Right lung (tissue), 2 donors: ENCODE measurements at regions not wholly inside any gene's neighbourhood (a gene's known extent, or its start where the extent isn't known, plus 50 kb on each side); places are given as distances from the start of the nearest gene placed in this dataset.

Experiments used
- DNase-seq, 2 donors: peaks; one replicate each; pipeline ENCODE4 v3.0.0-alpha.2; 2013

DNA sequence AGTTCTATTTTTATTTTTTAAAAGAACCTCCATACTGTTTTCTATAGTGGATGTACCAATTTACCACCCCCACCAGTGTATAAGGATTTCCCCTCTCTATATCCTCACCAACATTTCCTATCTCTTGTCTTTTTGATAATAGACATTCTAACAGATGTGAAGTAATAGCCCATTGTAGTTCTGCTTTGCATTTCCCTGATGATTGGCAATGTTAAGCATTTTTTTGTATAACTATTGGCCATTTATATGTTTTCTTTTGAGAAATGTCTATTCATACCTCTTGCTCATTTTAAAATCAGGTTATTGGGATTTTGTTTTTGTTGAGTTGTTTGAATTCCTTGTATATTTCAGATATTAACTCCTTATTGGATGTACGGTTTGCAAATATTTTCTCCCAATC lies 251.1 kb upstream of the HTR2C start:
- no peak for DNase-seq

- DNase-seq: no peak
These were observed 249.4 kb upstream of the HTR2C start for GRCh38 chrX:114334473-114334982.

DNA sequence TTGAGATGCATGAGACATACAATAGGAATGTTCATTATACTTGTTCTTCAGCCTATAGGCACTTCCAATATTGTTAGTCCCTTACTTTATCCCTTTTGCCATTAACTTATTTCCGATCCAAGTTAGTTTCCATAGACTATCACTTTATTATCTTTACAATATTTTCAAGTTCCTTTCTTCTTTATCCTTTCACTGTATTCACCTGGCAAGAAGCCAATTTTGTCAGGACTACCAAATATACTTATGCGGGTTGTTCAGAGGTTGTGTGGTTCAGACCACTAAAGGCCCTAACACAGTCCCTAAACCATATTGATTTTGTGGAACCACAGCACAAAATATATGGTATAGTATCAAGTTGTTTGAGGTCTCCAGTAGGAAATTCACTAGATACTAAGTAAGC lies 245.0 kb upstream of the HTR2C start:
- no peak for DNase-seq

DNA sequence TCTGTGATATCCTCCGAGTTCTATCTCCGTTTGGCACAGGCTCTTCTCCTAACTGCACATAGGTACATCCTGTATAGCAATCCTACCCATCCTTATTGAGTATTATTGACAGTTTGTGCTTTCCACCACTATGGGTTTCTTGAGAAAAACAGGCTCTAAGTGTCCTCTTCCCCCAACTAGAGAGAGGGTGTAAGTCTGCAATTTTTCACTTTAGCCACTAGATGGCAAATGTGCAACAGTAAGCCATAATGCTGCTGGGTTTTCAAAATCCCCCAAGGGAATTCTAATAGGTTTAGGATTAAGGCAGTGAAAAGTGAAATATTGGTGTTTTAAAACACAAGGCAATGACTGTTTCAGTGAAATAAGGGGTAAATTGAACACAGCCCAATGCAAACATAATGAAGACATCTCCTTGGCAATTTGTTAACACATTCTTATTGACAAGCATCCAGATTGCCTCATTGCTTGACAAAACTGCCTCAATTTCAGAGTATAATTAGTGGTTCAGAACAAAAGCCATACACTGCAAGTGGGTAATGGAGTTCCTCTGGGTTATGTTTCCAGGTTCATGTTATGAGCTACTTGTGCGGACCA lies 239.0 kb upstream of the HTR2C start:
- DNase-seq: no peak

DNA sequence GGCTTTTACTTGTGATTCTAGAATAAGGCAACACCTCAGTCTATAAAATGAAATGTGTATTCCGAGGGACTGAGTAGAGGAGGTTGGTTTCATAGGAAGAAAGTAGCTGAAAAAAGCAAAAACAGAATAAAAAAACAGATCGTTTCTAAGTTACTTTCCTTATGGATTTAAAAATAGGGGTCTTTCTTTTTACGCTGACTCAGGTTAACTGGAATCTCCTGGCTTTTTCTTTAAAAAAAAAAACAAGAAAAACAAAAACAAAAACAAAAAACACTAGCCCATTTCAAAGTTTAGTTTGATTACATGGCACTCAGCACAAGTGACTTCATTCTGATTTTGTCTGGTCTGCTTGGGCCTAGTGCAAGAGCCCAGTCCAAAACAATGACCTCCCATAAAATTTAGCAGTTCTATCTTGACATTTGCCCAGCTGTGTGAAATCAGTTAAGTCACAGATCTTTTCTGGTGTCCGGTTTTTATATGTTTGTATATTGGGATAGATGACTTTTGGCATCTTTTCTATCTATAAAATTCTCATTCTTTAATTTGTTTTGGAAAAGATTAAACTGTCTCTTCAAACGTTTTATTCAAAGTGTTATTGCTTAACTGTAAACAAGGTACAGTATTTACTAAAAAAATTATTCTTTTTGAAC lies 222.7 kb upstream of the HTR2C start:
- no peak for DNase-seq

- DNase-seq: no peak
These were observed 220.5 kb upstream of the HTR2C start for GRCh38 chrX:114363346-114363745.

GRCh38 chrX:114365065-114365834 lies 218.6 kb upstream of the HTR2C start:
- DNase-seq: no peak

DNA sequence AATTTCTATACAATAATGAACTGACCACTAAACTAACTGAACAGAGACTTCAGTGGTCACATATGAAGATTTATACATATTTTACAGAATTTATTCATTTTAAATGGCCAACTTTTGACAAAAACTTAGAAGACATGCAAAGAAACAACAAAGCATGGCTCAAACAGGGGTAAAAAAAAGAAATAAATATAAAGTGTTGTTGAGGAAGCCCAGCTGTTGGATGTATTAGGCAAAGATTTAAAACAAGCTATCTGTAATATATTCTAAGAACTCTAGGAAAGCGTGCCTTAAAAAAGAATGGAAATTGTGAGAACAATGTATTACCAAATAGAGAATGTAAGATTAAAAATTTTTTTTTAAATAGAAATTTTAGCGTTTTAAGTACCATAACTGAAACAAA lies 210.9 kb upstream of the HTR2C start:
- peak; percentile 45 to 53 for DNase-seq

- DNase-seq: no peak
These were observed 193.6 kb upstream of the HTR2C start for GRCh38 chrX:114390251-114390796.
